DOHH2 (cell line): ENCODE measurements at regions not wholly inside any gene's neighbourhood (a gene's known extent, or its start where the extent isn't known, plus 50 kb on each side); places are given as distances from the start of the nearest gene placed in this dataset.

Source experiments
- CTCF ChIP-seq: fragments of 200-600 bp; sonication (generic); IDR thresholded peaks from one replicate; pipeline ENCODE4 v1.5.1; 2014; ENCODE audit warnings: antibody characterized with exemption, mild to moderate bottlenecking, low read depth, low read length; ENCODE audit not compliant: poor library complexity, severe bottlenecking
- EZH2phosphoT487 ChIP-seq: fragments of 200-600 bp; sonication (generic); IDR thresholded peaks from 2 replicates; pipeline ENCODE4 v1.6.1; 2017; ENCODE audit warnings: borderline replicate concordance, mild to moderate bottlenecking, antibody characterized with exemption, low read length, moderate library complexity, mixed read lengths

GRCh38 chr14:60589442-60589841 is 59.8 kb downstream of the SIX1 start:
- no peak for TF ChIP-seq EZH2phosphoT487
- no peak for TF ChIP-seq CTCF
